ENCODE measurements at regions not wholly inside any gene's neighbourhood (a gene's known extent, or its start where the extent isn't known, plus 50 kb on each side); places are given as distances from the start of the nearest gene placed in this dataset.

DNA sequence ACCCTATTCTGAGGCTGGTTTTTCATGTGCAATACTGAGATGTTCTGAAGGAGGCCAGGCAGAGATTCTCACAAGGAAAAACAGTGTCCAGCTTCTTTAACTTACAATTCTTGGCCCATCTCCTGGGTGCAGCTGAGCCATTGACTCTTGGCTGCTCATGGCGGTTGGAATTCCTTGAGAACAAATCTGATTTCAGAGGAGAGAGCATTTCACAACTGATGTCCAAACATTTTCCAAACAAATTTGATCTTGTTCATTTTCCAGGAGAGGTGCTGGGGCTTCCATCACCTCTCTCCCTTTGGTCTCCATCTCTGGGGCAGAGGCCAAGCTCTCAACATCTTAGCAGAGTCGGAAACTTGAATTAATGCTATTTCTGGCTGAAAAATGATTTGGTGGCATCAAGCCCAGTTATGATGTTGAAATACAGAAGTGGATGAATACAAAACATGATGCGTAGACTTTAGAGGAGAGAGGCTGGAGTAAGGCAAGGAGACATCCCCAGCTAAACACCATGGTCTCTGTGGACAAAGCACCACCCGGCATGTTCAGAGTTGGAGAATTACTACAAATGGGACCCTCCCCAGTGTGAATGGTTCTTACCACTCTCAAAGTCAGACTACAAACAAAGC is 593.0 kb downstream of the VRK1 start:
- H3K9ac ChIP-seq (ENCODE audit: insufficient read length, low read depth), result no peak overlapping the region
- no peak for DNase-seq (ENCODE audit: low read depth, low spot score)
- H3K36me3 ChIP-seq (ENCODE audit: insufficient read depth, insufficient read length, low read length), result no peaks in the 10 kb centered on the region
- TF ChIP-seq SUZ12 (IDR thresholded peaks at IDR 0.05; ENCODE audit: extremely low read depth, insufficient read depth, insufficient read length) (no peak), YY1 (IDR thresholded peaks at IDR 0.05; ENCODE audit: insufficient read depth, insufficient read length) (no peak), ZNF274 (IDR thresholded peaks at IDR 0.05; ENCODE audit: low read depth, low read length) (no peak)
- no peak overlapping the region for H3K4me3 ChIP-seq (ENCODE audit: insufficient read length, low read depth)
- no peaks in the 10 kb centered on the region for H3K9me3 ChIP-seq (ENCODE audit: insufficient read depth, low read length)
- no peaks in the 10 kb centered on the region for H3K4me1 ChIP-seq (ENCODE audit: insufficient read depth, insufficient read length)
- no peaks in the 10 kb centered on the region for H3K27me3 ChIP-seq (ENCODE audit: insufficient read depth, insufficient read length)

DNA sequence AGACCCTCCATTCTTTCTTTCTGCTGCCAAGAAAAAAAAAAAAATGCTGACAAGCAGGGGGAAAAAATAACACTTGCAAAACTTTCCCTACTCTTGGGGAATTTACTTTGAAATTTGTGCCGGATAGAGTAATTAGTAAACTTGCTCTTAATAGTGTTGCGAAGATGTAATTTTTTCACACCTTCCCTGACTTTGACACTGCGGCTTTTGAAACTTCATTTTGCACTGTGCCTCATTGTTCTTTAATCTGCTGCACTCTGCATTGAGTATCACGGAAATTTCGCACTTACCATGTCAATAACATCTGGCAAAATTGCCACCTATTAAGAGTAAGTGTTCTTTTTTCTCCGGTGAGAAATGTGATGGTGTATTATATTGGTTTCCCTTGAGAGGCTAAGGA is 596.1 kb downstream of the VRK1 start:
- no peak for DNase-seq (ENCODE audit: low read depth, low spot score)
- Histone ChIP-seq H3K4me1 (ENCODE audit: insufficient read depth, insufficient read length) (no peaks in the 10 kb centered on the region), H3K36me3 (ENCODE audit: insufficient read depth, insufficient read length, low read length) (no peaks in the 10 kb centered on the region), H3K9me3 (ENCODE audit: insufficient read depth, low read length) (no peaks in the 10 kb centered on the region), H3K27me3 (ENCODE audit: insufficient read depth, insufficient read length) (no peaks in the 10 kb centered on the region), H3K9ac (ENCODE audit: insufficient read length, low read depth) (no peak overlapping the region), H3K4me3 (ENCODE audit: insufficient read length, low read depth) (no peak overlapping the region)
- TF ChIP-seq ZNF274 (IDR thresholded peaks at IDR 0.05; ENCODE audit: low read depth, low read length) (no peak), SUZ12 (IDR thresholded peaks at IDR 0.05; ENCODE audit: extremely low read depth, insufficient read depth, insufficient read length) (no peak), YY1 (IDR thresholded peaks at IDR 0.05; ENCODE audit: insufficient read depth, insufficient read length) (no peak)

DNA sequence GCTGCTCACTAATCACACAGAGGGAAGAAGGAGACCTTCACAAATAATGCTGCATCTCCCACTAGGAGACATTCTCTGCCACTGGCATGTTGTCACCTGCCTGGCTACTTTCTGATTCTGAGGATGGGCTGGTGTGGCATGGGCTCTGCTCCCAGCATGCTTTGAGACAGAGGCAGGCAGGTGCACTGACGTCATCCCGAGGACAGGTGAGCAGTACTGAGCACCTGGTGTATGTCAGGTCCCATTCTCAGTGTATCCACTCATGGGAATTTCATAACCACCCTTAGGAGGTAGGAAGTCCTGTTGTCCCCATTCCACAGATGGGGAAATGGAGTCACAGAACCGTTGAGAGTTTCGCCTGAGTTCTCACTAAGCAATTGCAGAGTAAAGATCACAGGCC is 597.9 kb downstream of the VRK1 start:
- no peak overlapping the region for H3K4me3 ChIP-seq (ENCODE audit: insufficient read length, low read depth)
- H3K36me3 ChIP-seq (ENCODE audit: insufficient read depth, insufficient read length, low read length), result no peaks in the 10 kb centered on the region
- no peaks in the 10 kb centered on the region for H3K9me3 ChIP-seq (ENCODE audit: insufficient read depth, low read length)
- H3K27me3 ChIP-seq (ENCODE audit: insufficient read depth, insufficient read length), result no peaks in the 10 kb centered on the region
- no peaks in the 10 kb centered on the region for H3K4me1 ChIP-seq (ENCODE audit: insufficient read depth, insufficient read length)
- DNase-seq (ENCODE audit: low read depth, low spot score), result no peak
- TF ChIP-seq YY1 (IDR thresholded peaks at IDR 0.05; ENCODE audit: insufficient read depth, insufficient read length), result no peak
- no peak for TF ChIP-seq ZNF274 (IDR thresholded peaks at IDR 0.05; ENCODE audit: low read depth, low read length)
- no peak for TF ChIP-seq SUZ12 (IDR thresholded peaks at IDR 0.05; ENCODE audit: extremely low read depth, insufficient read depth, insufficient read length)
- H3K9ac ChIP-seq (ENCODE audit: insufficient read length, low read depth), result no peak overlapping the region

DNA sequence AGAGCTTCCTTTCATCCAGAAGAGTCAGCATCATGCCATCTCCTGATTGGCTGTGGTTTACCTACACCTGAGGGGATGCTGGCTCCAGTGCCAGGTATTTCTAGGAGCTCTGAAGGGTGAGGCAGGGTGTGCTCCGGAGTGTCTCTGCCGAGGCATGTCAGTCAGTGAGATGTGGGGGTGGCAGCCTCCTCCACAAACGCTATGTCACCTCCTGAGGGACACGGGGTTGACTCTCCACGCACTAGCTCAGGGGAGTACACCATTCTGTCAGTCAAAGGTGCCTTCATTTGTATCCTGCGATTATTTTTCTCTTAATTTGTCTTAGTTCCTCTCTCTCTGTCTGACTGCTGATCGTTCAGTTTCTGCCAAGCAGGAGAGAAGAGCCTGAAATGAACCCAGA is 604.5 kb downstream of the VRK1 start:
- TF ChIP-seq ZNF274 (IDR thresholded peaks at IDR 0.05; ENCODE audit: low read depth, low read length) (no peak), SUZ12 (IDR thresholded peaks at IDR 0.05; ENCODE audit: extremely low read depth, insufficient read depth, insufficient read length) (no peak), YY1 (IDR thresholded peaks at IDR 0.05; ENCODE audit: insufficient read depth, insufficient read length) (no peak)

DNA sequence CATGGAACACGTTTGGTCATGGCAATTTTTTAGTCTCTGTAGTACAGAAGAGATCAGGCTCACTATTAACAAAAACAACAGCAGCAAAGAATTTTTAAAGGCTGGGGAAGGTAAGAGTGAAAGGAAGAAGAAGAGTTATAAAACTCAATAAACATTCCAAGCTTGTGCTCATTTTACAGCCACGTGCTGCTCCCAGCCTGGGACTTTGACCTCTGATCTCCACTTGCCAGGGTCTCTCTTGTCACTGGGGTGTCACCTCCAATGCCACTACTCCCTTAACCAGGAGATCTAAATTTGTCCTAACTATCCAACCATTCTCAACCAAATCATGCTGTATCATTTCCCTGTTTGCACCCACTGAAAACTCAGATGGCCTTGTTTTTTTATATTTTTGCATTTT is 605.1 kb downstream of the VRK1 start:
- Histone ChIP-seq H3K4me3 (ENCODE audit: insufficient read length, low read depth) (no peak overlapping the region), H3K27me3 (ENCODE audit: insufficient read depth, insufficient read length) (no peaks in the 10 kb centered on the region), H3K36me3 (ENCODE audit: insufficient read depth, insufficient read length, low read length) (no peaks in the 10 kb centered on the region), H3K9me3 (ENCODE audit: insufficient read depth, low read length) (no peaks in the 10 kb centered on the region), H3K4me1 (ENCODE audit: insufficient read depth, insufficient read length) (peaks cover 2% of the 10 kb centered on the region), H3K9ac (ENCODE audit: insufficient read length, low read depth) (no peak overlapping the region)
- no peak for DNase-seq (ENCODE audit: low read depth, low spot score)
- TF ChIP-seq YY1 (IDR thresholded peaks at IDR 0.05; ENCODE audit: insufficient read depth, insufficient read length), result no peak
- no peak for TF ChIP-seq SUZ12 (IDR thresholded peaks at IDR 0.05; ENCODE audit: extremely low read depth, insufficient read depth, insufficient read length)
- TF ChIP-seq ZNF274 (IDR thresholded peaks at IDR 0.05; ENCODE audit: low read depth, low read length), result no peak

More for the DNA sequence above, 604.5 kb downstream of the VRK1 start:
- Histone ChIP-seq H3K36me3 (ENCODE audit: insufficient read depth, insufficient read length, low read length) (no peaks in the 10 kb centered on the region), H3K9ac (ENCODE audit: insufficient read length, low read depth) (no peak overlapping the region), H3K27me3 (ENCODE audit: insufficient read depth, insufficient read length) (no peaks in the 10 kb centered on the region), H3K4me1 (ENCODE audit: insufficient read depth, insufficient read length) (no peaks in the 10 kb centered on the region), H3K4me3 (ENCODE audit: insufficient read length, low read depth) (no peak overlapping the region), H3K9me3 (ENCODE audit: insufficient read depth, low read length) (no peaks in the 10 kb centered on the region)
- no peak for DNase-seq (ENCODE audit: low read depth, low spot score)

DNA sequence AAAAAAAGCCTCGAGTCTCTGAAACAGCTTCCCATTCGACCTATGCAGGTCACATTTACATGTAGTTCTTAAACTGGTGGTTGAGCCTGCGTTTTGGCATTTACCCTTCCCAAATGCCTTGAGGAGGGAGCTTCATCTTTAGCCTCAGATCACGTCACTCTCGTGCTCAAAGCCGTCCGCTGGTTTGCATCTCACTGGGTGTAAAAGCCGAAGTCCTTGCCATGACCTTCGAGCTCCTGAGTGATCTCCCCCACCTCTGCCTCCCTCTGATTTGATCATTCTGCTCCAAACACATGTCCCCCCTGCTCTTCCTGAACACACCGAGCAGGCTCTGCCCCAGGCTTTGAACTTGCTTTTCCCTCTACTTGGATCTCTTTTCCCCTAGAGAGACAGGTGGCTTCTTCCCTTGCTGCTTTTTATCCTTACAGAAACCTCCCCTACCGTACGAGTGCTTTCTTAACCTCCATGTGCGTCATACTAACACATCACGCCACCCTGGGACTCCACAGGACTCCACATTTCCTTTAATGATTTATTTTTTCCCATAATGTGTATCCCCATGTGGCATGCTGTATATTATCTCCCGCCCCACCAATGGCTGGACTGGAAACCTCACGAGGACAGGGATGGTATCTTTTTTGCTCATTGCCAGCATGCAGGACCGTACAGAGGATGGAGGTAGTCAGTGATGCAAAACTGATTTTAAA is 610.7 kb downstream of the VRK1 start:
- H3K4me1 ChIP-seq (ENCODE audit: insufficient read depth, insufficient read length), result peaks cover 2% of the 10 kb centered on the region
- peaks cover 14% of the 10 kb centered on the region for H3K27me3 ChIP-seq (ENCODE audit: insufficient read depth, insufficient read length)
- H3K9me3 ChIP-seq (ENCODE audit: insufficient read depth, low read length), result no peaks in the 10 kb centered on the region
- TF ChIP-seq SUZ12 (IDR thresholded peaks at IDR 0.05; ENCODE audit: extremely low read depth, insufficient read depth, insufficient read length) (no peak), YY1 (IDR thresholded peaks at IDR 0.05; ENCODE audit: insufficient read depth, insufficient read length) (no peak), ZNF274 (IDR thresholded peaks at IDR 0.05; ENCODE audit: low read depth, low read length) (no peak)
- no peak overlapping the region for H3K9ac ChIP-seq (ENCODE audit: insufficient read length, low read depth)
- DNase-seq (ENCODE audit: low read depth, low spot score), result no peak
- no peak overlapping the region for H3K4me3 ChIP-seq (ENCODE audit: insufficient read length, low read depth)
- no peaks in the 10 kb centered on the region for H3K36me3 ChIP-seq (ENCODE audit: insufficient read depth, insufficient read length, low read length)

DNA sequence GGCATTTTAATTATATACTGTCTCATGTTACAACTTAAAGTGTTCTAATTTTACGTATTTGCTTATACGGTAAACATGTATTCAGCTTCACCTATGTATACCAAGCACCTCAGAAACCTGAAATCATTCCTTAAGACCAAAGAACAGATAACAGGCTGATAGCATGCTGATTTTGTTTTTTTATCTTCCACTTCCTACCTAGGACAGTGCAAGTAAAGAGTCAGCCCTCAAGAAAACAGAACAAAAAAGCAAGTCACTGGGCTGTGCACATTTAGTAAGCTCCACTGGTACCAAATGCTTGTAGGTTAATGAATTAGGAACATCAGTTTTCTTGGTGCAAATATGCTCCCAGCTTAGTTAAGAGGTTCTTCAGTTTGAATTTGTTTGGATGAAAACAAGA is 611.3 kb downstream of the VRK1 start:
- Histone ChIP-seq H3K9ac (ENCODE audit: insufficient read length, low read depth) (no peak overlapping the region), H3K36me3 (ENCODE audit: insufficient read depth, insufficient read length, low read length) (no peaks in the 10 kb centered on the region), H3K4me1 (ENCODE audit: insufficient read depth, insufficient read length) (peaks cover 2% of the 10 kb centered on the region), H3K9me3 (ENCODE audit: insufficient read depth, low read length) (no peaks in the 10 kb centered on the region), H3K27me3 (ENCODE audit: insufficient read depth, insufficient read length) (peaks cover 20% of the 10 kb centered on the region), H3K4me3 (ENCODE audit: insufficient read length, low read depth) (no peak overlapping the region)
- DNase-seq (ENCODE audit: low read depth, low spot score), result no peak
- TF ChIP-seq ZNF274 (IDR thresholded peaks at IDR 0.05; ENCODE audit: low read depth, low read length), result no peak
- no peak for TF ChIP-seq SUZ12 (IDR thresholded peaks at IDR 0.05; ENCODE audit: extremely low read depth, insufficient read depth, insufficient read length)
- no peak for TF ChIP-seq YY1 (IDR thresholded peaks at IDR 0.05; ENCODE audit: insufficient read depth, insufficient read length)
